Progenitor cell of endocrine pancreas (in vitro differentiated cells): ENCODE measurements at regions not wholly inside any gene's neighbourhood (a gene's known extent, or its start where the extent isn't known, plus 50 kb on each side); places are given as distances from the start of the nearest gene placed in this dataset.

Experiments used
- DNase-seq: peaks from one replicate; pipeline ENCODE4 v3.0.0; 2021; ENCODE audit warnings: low spot score; ENCODE audit not compliant: unreplicated experiment
- H3K27ac Mint-ChIP-seq: 2 replicates; pipeline ENCODE4 v1.8.0; 2021; ENCODE audit warnings: mild to moderate bottlenecking, moderate library complexity, mixed read lengths
- H3K27me3 Mint-ChIP-seq: 2 replicates; pipeline ENCODE4 v1.8.0; 2021; ENCODE audit warnings: mixed read lengths
- H3K36me3 Mint-ChIP-seq: 2 replicates; pipeline ENCODE4 v1.8.0; 2022; ENCODE audit warnings: mixed read lengths; ENCODE audit not compliant: insufficient read depth
- H3K4me1 Mint-ChIP-seq: 2 replicates; pipeline ENCODE4 v1.8.0; 2021; ENCODE audit warnings: low read depth, mixed read lengths
- H3K4me3 Mint-ChIP-seq: 2 replicates; pipeline ENCODE4 v1.8.0; 2021; ENCODE audit warnings: low read depth, mild to moderate bottlenecking, moderate library complexity, mixed read lengths
- H3K9me3 Mint-ChIP-seq: 2 replicates; pipeline ENCODE4 v1.8.0; 2021; ENCODE audit warnings: low read depth, mixed read lengths
- TF ChIP-seq, protein P1 (sequence below): fragments of 200-600 bp; sonication (generic); IDR thresholded peaks from one replicate; pipeline ENCODE4 v1.5.0; 2021; ENCODE audit warnings: antibody characterized with exemption, mild to moderate bottlenecking; ENCODE audit not compliant: unreplicated experiment

DNA sequence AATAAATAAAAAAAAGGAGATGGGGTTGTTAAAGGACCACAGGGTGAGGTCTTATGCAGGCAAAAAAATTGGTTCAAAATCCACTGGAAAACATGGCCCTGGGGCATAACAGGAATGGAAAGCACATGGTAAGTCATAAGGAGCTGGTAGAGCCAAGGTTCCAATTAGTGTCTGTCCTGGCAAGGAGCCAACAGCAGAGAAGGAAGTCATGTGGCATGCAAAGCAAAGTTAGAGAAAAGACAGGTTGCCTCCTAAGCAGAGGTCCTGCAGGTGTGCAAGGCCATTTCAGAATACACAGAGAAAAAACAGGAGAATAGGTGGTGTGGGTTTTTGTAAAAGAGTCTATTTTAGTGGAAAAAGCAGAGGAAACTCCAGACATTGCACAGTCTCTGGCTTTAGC is 1881.7 kb downstream of the ARAP2 start:
- no peak for DNase-seq
- no peaks in the 10 kb centered on the region for H3K36me3 Mint-ChIP-seq
- TF ChIP-seq, protein P1, sequence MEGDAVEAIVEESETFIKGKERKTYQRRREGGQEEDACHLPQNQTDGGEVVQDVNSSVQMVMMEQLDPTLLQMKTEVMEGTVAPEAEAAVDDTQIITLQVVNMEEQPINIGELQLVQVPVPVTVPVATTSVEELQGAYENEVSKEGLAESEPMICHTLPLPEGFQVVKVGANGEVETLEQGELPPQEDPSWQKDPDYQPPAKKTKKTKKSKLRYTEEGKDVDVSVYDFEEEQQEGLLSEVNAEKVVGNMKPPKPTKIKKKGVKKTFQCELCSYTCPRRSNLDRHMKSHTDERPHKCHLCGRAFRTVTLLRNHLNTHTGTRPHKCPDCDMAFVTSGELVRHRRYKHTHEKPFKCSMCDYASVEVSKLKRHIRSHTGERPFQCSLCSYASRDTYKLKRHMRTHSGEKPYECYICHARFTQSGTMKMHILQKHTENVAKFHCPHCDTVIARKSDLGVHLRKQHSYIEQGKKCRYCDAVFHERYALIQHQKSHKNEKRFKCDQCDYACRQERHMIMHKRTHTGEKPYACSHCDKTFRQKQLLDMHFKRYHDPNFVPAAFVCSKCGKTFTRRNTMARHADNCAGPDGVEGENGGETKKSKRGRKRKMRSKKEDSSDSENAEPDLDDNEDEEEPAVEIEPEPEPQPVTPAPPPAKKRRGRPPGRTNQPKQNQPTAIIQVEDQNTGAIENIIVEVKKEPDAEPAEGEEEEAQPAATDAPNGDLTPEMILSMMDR, result no peak
- H3K27ac Mint-ChIP-seq, result no peak overlapping the region
- H3K4me1 Mint-ChIP-seq, result no peaks in the 10 kb centered on the region
- no peak overlapping the region for H3K4me3 Mint-ChIP-seq
- H3K27me3 Mint-ChIP-seq, result no peaks in the 10 kb centered on the region
- peaks cover 3% of the 10 kb centered on the region for H3K9me3 Mint-ChIP-seq

DNA sequence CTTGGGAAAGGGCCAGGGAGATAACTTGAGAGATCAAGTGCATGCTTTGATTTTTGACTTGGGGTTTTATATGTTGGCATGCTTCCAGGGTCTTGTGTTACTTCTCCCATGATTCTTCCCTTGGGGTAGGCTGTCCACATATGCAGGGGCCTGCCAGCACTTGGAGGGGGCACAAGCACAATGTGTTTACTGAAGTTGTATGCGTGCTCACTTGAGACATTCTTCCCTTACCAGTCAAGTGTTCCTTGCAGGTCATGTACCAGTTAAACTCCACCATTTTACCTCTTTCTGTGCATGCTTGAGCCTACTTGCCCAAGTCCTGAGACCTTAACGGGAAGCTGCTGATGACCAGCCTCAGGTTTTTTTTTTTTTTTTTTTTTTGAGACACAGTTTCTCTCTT is 1880.5 kb downstream of the ARAP2 start:
- no peaks in the 10 kb centered on the region for H3K36me3 Mint-ChIP-seq
- H3K27ac Mint-ChIP-seq, result no peak overlapping the region
- H3K4me1 Mint-ChIP-seq, result no peaks in the 10 kb centered on the region
- no peak overlapping the region for H3K4me3 Mint-ChIP-seq
- TF ChIP-seq, protein P1, result no peak
- DNase-seq, result no peak
- H3K27me3 Mint-ChIP-seq, result no peaks in the 10 kb centered on the region
- peaks cover 3% of the 10 kb centered on the region for H3K9me3 Mint-ChIP-seq

DNA sequence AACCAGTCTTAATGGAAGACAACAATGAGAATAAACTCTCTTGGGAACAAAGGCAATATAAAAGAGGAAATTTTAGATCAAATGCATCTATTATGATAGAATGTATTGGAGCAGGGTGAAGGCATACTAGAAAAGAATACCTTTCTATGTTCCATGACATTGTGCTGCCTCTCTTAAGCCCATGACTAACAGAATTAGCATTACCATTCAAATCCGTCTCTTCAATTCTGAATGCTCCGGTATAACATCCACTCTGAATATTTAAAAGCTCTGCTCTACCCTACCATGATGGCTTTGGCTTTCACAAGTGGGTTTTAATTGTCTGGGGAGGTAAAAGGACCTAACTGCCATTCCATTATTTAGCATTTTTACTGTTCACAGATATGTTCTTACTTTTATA is 1878.4 kb downstream of the ARAP2 start:
- Mint-ChIP-seq H3K36me3 (no peaks in the 10 kb centered on the region), H3K27me3 (no peaks in the 10 kb centered on the region), H3K9me3 (peaks cover 3% of the 10 kb centered on the region), H3K4me1 (no peaks in the 10 kb centered on the region), H3K4me3 (no peak overlapping the region), H3K27ac (no peak overlapping the region)
- no peak for DNase-seq
- TF ChIP-seq, protein P1, result no peak

DNA sequence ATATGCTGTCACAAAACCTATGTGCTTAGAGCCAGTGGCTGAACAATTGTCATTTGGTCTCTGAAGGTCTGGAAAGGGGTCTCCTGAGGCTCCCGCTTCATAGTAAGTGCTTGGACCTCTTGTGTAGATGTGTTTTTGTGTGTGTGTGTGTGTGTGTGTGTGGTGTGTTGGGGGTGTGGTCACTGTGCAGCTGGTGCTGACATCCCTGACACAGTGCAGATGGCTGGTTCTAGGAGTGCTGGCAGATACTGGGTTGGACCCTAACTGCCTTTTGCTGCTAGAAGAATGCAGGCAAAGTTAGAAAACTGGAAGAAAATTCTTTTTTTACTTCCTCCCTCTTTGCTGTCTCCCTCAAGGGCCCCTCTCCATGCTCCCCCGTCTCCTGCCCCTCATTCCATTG is 1872.6 kb downstream of the ARAP2 start:
- TF ChIP-seq, protein P1, result no peak
- Mint-ChIP-seq H3K4me1 (no peaks in the 10 kb centered on the region), H3K9me3 (no peaks in the 10 kb centered on the region), H3K27ac (no peak overlapping the region), H3K4me3 (no peak overlapping the region), H3K36me3 (no peaks in the 10 kb centered on the region), H3K27me3 (no peaks in the 10 kb centered on the region)
- DNase-seq, result no peak

DNA sequence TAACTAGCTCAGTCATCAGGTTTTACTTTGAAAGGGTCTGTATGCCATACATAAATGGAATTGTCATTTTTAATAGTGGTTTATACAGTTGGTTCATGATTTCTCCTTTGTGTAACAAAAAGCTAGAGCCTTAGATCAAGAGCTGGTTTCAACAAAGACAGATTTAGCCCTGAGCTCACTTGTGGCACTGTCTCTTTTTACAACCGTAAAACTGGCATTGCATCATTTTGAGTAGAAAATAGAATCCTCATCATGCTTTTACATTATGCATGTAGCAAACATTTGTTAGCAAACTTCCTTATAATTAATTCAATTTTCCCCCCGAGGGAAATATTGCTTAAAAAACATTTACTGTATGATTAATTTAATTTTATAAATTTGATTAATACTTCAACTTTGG is 1871.5 kb downstream of the ARAP2 start:
- no peak for DNase-seq
- TF ChIP-seq, protein P1, result no peak
- H3K4me3 Mint-ChIP-seq, result no peak overlapping the region
- no peaks in the 10 kb centered on the region for H3K4me1 Mint-ChIP-seq
- no peaks in the 10 kb centered on the region for H3K9me3 Mint-ChIP-seq
- no peak overlapping the region for H3K27ac Mint-ChIP-seq
- H3K27me3 Mint-ChIP-seq, result no peaks in the 10 kb centered on the region
- H3K36me3 Mint-ChIP-seq, result no peaks in the 10 kb centered on the region
